ENCODE measurements at regions not wholly inside any gene's neighbourhood (a gene's known extent, or its start where the extent isn't known, plus 50 kb on each side); places are given as distances from the start of the nearest gene placed in this dataset.

GRCh38 chr10:83943049-83943448 lies 196.3 kb upstream of the GHITM start:
- H3K27me3 Mint-ChIP-seq = no peaks in the 10 kb centered on the region
- no peaks in the 10 kb centered on the region for H3K4me1 Mint-ChIP-seq
- no peak overlapping the region for H3K27ac Mint-ChIP-seq
- CTCF ChIA-PET = no interaction called here
- H3K9me3 Mint-ChIP-seq = no peaks in the 10 kb centered on the region
- H3K36me3 Mint-ChIP-seq = no peaks in the 10 kb centered on the region
- no peak overlapping the region for H3K4me3 Mint-ChIP-seq
- DNase-seq = no peak

- Mint-ChIP-seq H3K27ac (no peak overlapping the region), H3K4me3 (no peak overlapping the region), H3K9me3 (no peaks in the 10 kb centered on the region), H3K27me3 (no peaks in the 10 kb centered on the region), H3K36me3 (no peaks in the 10 kb centered on the region), H3K4me1 (no peaks in the 10 kb centered on the region)
- CTCF ChIA-PET = no interaction called here
- DNase-seq = no peak
Observed at GRCh38 chr10:83943920-83944319, 195.4 kb upstream of the GHITM start.

DNA sequence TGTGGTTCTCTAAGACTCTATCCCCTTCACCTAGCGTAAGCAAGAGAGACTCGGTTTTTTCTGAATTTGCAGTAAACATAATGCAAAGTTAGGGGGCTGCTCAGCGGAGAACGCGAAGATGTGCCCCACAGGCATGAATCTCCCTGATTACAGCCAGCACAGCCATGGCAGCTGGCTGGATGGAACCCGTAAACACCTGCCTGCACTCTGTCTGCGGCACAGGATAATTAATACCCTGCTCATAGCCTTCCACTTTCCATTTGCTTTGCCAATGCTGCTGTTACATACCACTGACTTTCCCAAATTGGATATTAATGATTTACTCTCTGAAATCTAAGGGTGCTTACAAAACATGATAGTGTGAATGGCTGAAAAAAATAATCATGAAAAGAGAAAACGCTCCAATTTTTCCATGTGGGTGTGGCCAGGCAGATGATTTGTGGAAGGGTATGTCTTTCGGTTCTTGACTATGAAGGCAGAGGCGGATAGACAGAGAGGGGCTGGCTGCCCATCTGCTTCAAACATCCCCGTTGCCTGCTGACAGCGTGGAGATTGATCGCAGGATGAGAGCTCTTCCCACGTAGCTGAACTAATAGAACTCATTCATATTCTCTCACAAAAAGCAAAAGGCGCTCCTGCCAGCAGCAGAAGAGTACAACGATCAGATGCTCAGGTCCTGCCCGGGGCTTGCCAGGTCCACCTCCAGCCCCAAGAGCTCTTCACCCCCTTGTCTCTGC lies 193.2 kb upstream of the GHITM start:
- H3K36me3 Mint-ChIP-seq = no peaks in the 10 kb centered on the region
- CTCF ChIA-PET = no interaction called here
- no peak for DNase-seq
- H3K4me3 Mint-ChIP-seq = no peak overlapping the region
- H3K9me3 Mint-ChIP-seq = no peaks in the 10 kb centered on the region
- no peaks in the 10 kb centered on the region for H3K4me1 Mint-ChIP-seq
- no peak overlapping the region for H3K27ac Mint-ChIP-seq
- H3K27me3 Mint-ChIP-seq = no peaks in the 10 kb centered on the region

GRCh38 chr10:83952314-83952713 lies 187.0 kb upstream of the GHITM start:
- H3K4me1 Mint-ChIP-seq = no peaks in the 10 kb centered on the region
- CTCF ChIA-PET = interaction anchor here (0.6 kb wide), 1 partner anchor 45 kb away, joined by 3 read pairs; no protein-coding TSS in a partner anchor
- H3K36me3 Mint-ChIP-seq = no peaks in the 10 kb centered on the region
- no peak overlapping the region for H3K27ac Mint-ChIP-seq
- H3K27me3 Mint-ChIP-seq = no peaks in the 10 kb centered on the region
- DNase-seq = no peak
- no peaks in the 10 kb centered on the region for H3K9me3 Mint-ChIP-seq
- H3K4me3 Mint-ChIP-seq = no peak overlapping the region

GRCh38 chr10:83953589-83953988 lies 185.7 kb upstream of the GHITM start:
- Mint-ChIP-seq H3K36me3 (no peaks in the 10 kb centered on the region), H3K4me3 (no peak overlapping the region), H3K27me3 (no peaks in the 10 kb centered on the region), H3K9me3 (no peaks in the 10 kb centered on the region), H3K4me1 (no peaks in the 10 kb centered on the region), H3K27ac (no peak overlapping the region)
- CTCF ChIA-PET = no interaction called here
- no peak for DNase-seq

GRCh38 chr10:83954193-83954799 lies 185.0 kb upstream of the GHITM start:
- CTCF ChIA-PET = no interaction called here
- Mint-ChIP-seq H3K27me3 (no peaks in the 10 kb centered on the region), H3K27ac (no peak overlapping the region), H3K9me3 (no peaks in the 10 kb centered on the region), H3K4me3 (no peak overlapping the region), H3K36me3 (no peaks in the 10 kb centered on the region), H3K4me1 (no peaks in the 10 kb centered on the region)
- DNase-seq = no peak

DNA sequence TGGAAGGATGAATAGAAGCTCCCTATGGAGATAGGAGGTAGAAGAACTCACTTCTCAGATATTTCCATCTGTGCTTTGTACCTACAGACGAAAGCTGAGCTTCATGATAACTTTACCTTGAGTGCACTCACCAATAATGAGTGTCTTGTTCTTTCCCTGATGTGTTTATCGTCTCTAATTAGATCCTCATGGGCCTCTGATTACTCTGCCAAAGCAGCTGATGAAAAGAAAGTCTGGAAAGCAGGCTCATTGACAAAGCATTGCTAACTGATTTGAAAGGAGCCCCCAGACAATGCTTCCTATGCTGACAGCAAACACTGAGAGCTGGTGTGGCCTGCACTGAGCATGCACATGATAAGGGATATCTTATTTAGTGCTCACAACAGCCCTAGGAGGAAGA lies 183.9 kb upstream of the GHITM start:
- Mint-ChIP-seq H3K9me3 (no peaks in the 10 kb centered on the region), H3K4me3 (no peak overlapping the region), H3K27ac (no peak overlapping the region), H3K27me3 (no peaks in the 10 kb centered on the region), H3K4me1 (no peaks in the 10 kb centered on the region), H3K36me3 (no peaks in the 10 kb centered on the region)
- DNase-seq = no peak
- CTCF ChIA-PET = no interaction called here

DNA sequence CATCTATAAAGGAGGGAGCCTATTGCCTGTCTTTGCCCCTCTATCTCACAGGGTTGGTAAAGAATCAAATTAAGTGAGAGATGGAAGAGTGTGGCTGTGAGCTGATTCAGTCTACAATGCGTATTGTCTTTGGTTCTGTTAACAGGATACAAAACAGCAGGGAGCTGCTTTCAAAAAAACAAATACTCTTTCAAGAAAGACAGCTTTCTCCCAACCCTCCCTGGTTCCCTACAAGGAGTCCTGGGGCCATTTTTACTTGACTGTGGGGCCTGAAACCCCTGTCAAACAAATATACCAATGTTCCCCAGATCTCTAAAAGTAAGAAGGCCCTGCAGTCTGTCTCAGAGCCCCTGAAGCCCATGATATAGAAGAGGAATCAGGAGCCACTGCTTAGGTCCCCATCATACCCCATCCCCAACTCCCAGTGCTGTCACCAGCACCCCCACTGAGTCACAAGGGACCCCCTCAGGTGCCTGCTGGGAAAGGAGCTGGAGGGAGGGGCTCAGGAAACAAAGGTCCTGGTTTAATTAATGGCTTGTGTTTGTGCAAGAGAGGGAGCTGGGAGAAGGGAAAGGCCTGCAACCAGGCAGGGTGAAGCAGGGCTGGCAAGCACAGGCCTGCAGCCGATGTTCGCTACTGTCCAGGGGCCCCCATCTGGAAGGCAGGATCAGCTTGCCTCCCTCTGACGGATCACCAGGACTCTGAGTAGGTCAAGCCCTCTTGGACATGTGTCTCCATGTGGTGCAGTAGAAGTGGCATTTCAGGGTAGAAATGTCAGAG lies 182.0 kb upstream of the GHITM start:
- Mint-ChIP-seq H3K9me3 (no peaks in the 10 kb centered on the region), H3K4me3 (no peak overlapping the region), H3K27ac (no peak overlapping the region), H3K4me1 (no peaks in the 10 kb centered on the region), H3K36me3 (no peaks in the 10 kb centered on the region), H3K27me3 (no peaks in the 10 kb centered on the region)
- DNase-seq = no peak
- CTCF ChIA-PET = no interaction called here

GRCh38 chr10:83959328-83959727 lies 180.0 kb upstream of the GHITM start:
- CTCF ChIA-PET = no interaction called here
- no peak for DNase-seq
- Mint-ChIP-seq H3K9me3 (no peaks in the 10 kb centered on the region), H3K4me1 (no peaks in the 10 kb centered on the region), H3K36me3 (no peaks in the 10 kb centered on the region), H3K27ac (no peak overlapping the region), H3K4me3 (no peak overlapping the region), H3K27me3 (no peaks in the 10 kb centered on the region)

GRCh38 chr10:83960125-83960524 lies 179.2 kb upstream of the GHITM start:
- no peaks in the 10 kb centered on the region for H3K4me1 Mint-ChIP-seq
- no peak for DNase-seq
- CTCF ChIA-PET = no interaction called here
- H3K9me3 Mint-ChIP-seq = no peaks in the 10 kb centered on the region
- no peak overlapping the region for H3K27ac Mint-ChIP-seq
- H3K4me3 Mint-ChIP-seq = no peak overlapping the region
- peaks cover 3% of the 10 kb centered on the region for H3K27me3 Mint-ChIP-seq
- no peaks in the 10 kb centered on the region for H3K36me3 Mint-ChIP-seq

- no peaks in the 10 kb centered on the region for H3K4me1 Mint-ChIP-seq
- peaks cover 3% of the 10 kb centered on the region for H3K27me3 Mint-ChIP-seq
- DNase-seq = no peak
- H3K9me3 Mint-ChIP-seq = no peaks in the 10 kb centered on the region
- H3K36me3 Mint-ChIP-seq = no peaks in the 10 kb centered on the region
- H3K4me3 Mint-ChIP-seq = no peak overlapping the region
- no peak overlapping the region for H3K27ac Mint-ChIP-seq
- CTCF ChIA-PET = no interaction called here
Observed at GRCh38 chr10:83961620-83962019, 177.7 kb upstream of the GHITM start.

DNA sequence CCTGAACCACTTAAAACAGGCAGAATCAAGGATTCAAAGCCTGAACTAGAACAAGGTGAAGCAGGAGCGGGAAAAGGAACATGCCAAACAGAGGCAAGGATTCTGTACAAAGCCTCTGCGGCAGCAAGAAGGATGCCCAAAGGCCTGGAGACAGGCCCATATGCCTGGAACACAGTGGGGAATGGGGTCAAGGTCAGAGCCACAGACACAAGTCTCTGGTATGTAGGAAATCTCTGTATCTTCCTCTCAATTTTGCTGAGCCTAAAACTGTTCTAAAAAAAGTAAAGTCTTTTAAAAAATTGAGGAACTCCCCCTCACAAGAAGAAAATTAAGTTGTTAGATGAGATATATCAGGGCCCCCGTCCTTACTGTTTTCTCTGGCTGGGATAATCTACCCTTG lies 175.9 kb upstream of the GHITM start:
- H3K27ac Mint-ChIP-seq = no peak overlapping the region
- DNase-seq = no peak
- H3K36me3 Mint-ChIP-seq = no peaks in the 10 kb centered on the region
- H3K4me1 Mint-ChIP-seq = no peaks in the 10 kb centered on the region
- no peak overlapping the region for H3K4me3 Mint-ChIP-seq
- H3K27me3 Mint-ChIP-seq = peaks cover 3% of the 10 kb centered on the region
- no peaks in the 10 kb centered on the region for H3K9me3 Mint-ChIP-seq
- CTCF ChIA-PET = no interaction called here

DNA sequence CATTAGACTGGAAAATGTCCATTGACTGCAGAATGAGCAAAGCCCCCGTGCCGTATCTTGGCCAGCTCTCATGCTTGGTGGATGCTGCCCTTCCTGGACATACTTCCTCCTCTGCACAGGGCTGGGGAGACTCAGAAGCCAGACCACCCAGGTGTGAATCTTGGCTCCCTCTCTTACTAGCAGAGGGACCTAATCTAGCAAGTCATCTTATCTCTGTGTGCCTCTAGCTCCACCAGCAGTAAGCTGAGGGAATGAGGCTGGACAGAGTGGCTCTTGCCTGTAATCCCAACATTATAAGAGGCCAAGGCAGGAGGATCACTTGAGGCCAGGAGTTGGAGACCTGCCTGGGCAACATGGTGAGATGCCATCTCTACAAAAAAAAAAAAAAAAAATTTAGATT lies 173.8 kb upstream of the GHITM start:
- Mint-ChIP-seq H3K27me3 (peaks cover 3% of the 10 kb centered on the region), H3K9me3 (no peaks in the 10 kb centered on the region), H3K36me3 (no peaks in the 10 kb centered on the region), H3K27ac (no peak overlapping the region), H3K4me3 (no peak overlapping the region), H3K4me1 (no peaks in the 10 kb centered on the region)
- CTCF ChIA-PET = no interaction called here
- DNase-seq = no peak

GRCh38 chr10:83968052-83968451 lies 171.3 kb upstream of the GHITM start:
- Mint-ChIP-seq H3K4me1 (no peaks in the 10 kb centered on the region), H3K9me3 (no peaks in the 10 kb centered on the region), H3K27me3 (peaks cover 3% of the 10 kb centered on the region), H3K27ac (no peak overlapping the region), H3K36me3 (no peaks in the 10 kb centered on the region), H3K4me3 (no peak overlapping the region)
- CTCF ChIA-PET = no interaction called here
- DNase-seq = no peak

Measured in activated naive CD4-positive, alpha-beta T cell treated with anti-CD3 and anti-CD28 coated beads, Interleukin-2, amount 10 ng/mL, durations not matched to agents 7 days and 5 days (primary cell).